ENCODE measurements at regions not wholly inside any gene's neighbourhood (a gene's known extent, or its start where the extent isn't known, plus 50 kb on each side); places are given as distances from the start of the nearest gene placed in this dataset.

GRCh38 chr18:24975496-24976372 lies 376.2 kb downstream of the ZNF521 start:
- WGBS, 2 donors (ENCODE audit: extremely low coverage in 2 of 2, insufficient read length in 2 of 2, insufficient replicate concordance in 1 of 2): no CpG with 5 or more reads among the region's 6 CpGs

GRCh38 chr18:24976502-24976901 lies 375.5 kb downstream of the ZNF521 start:
- H3K9me3 ChIP-seq (replicated peaks in 1 of 2; ENCODE audit: control insufficient read depth in 2 of 2, insufficient read depth in 1 of 2, low read depth in 1 of 2, low read length in 2 of 2): peaks cover 0 to 2% of the 10 kb centered on the region in 2 donors
- H3K9ac ChIP-seq (ENCODE audit: low read depth, low read length, poor library complexity): no peak overlapping the region
- no peak overlapping the region for H2AK5ac ChIP-seq (ENCODE audit: low read depth, low read length)
- no peak overlapping the region for H3K23ac ChIP-seq (ENCODE audit: low read depth, low read length, poor library complexity)
- H2BK5ac ChIP-seq (ENCODE audit: low read length): no peak overlapping the region
- no peak overlapping the region for H3K4me2 ChIP-seq (ENCODE audit: insufficient read depth, low read length, poor library complexity, severe bottlenecking)
- H3K27me3 ChIP-seq (ENCODE audit: control insufficient read depth in 3 of 3, insufficient read depth in 3 of 3, low read depth in 1 of 3, low read length in 3 of 3): peaks cover 0 to 2% (median 0%) of the 10 kb centered on the region in 3 experiments
- no peak overlapping the region for H3K4me3 ChIP-seq (ENCODE audit: low read length in 2 of 2)
- no CpG with 5 or more reads among the region's 4 CpGs for WGBS, 2 donors (ENCODE audit: extremely low coverage in 2 of 2, insufficient read length in 2 of 2, insufficient replicate concordance in 1 of 2)
- no peak overlapping the region for H3K4ac ChIP-seq (ENCODE audit: low read length)
- H3K36me3 ChIP-seq (replicated peaks in 1 of 2; ENCODE audit: control insufficient read depth in 2 of 2, insufficient read depth in 2 of 2, low read length in 2 of 2): no peaks in the 10 kb centered on the region
- no peak overlapping the region for H2BK15ac ChIP-seq (ENCODE audit: low read length)
- no peak overlapping the region for H2AFZ ChIP-seq (ENCODE audit: low read length)
- no peak overlapping the region for H4K91ac ChIP-seq (ENCODE audit: low read depth, low read length, poor library complexity)
- H3K18ac ChIP-seq (ENCODE audit: low read length): no peak overlapping the region
- H2BK12ac ChIP-seq (ENCODE audit: low read length): no peak overlapping the region
- H2BK120ac ChIP-seq (ENCODE audit: low read depth, low read length): no peak overlapping the region
- no peak overlapping the region for H4K8ac ChIP-seq (ENCODE audit: low read depth, low read length)
- DNase-seq (ENCODE audit: low spot score): no peak
- H3K27ac ChIP-seq (replicated peaks; ENCODE audit: low read length): no peak overlapping the region
- no peak overlapping the region for H3K14ac ChIP-seq (ENCODE audit: low read length)
- peaks cover 6% of the 10 kb centered on the region in 2 donors for H3K4me1 ChIP-seq (ENCODE audit: control insufficient read depth in 2 of 2, insufficient read depth in 1 of 2, low read depth in 1 of 2, low read length in 2 of 2)
- no peaks in the 10 kb centered on the region for H3K79me1 ChIP-seq (ENCODE audit: low read depth, low read length)

More at GRCh38 chr18:24975496-24976372, 376.2 kb downstream of the ZNF521 start:
- Histone ChIP-seq H3K4me2 (ENCODE audit: insufficient read depth, low read length, poor library complexity, severe bottlenecking) (no peak overlapping the region), H3K9me3 (replicated peaks in 1 of 2; ENCODE audit: control insufficient read depth in 2 of 2, insufficient read depth in 1 of 2, low read depth in 1 of 2, low read length in 2 of 2) (peaks cover 0 to 2% of the 10 kb centered on the region in 2 donors), H2AK5ac (ENCODE audit: low read depth, low read length) (no peak overlapping the region), H3K14ac (ENCODE audit: low read length) (no peak overlapping the region), H2BK120ac (ENCODE audit: low read depth, low read length) (no peak overlapping the region), H3K36me3 (replicated peaks in 1 of 2; ENCODE audit: control insufficient read depth in 2 of 2, insufficient read depth in 2 of 2, low read length in 2 of 2) (no peaks in the 10 kb centered on the region), H3K23ac (ENCODE audit: low read depth, low read length, poor library complexity) (no peak overlapping the region), H2BK12ac (ENCODE audit: low read length) (no peak overlapping the region), H2BK15ac (ENCODE audit: low read length) (no peak overlapping the region), H3K27me3 (ENCODE audit: control insufficient read depth in 3 of 3, insufficient read depth in 3 of 3, low read depth in 1 of 3, low read length in 3 of 3) (no peaks in the 10 kb centered on the region), H4K8ac (ENCODE audit: low read depth, low read length) (no peak overlapping the region), H3K4me3 (ENCODE audit: low read length in 2 of 2) (no peak overlapping the region), H3K4ac (ENCODE audit: low read length) (no peak overlapping the region), H3K27ac (replicated peaks; ENCODE audit: low read length) (no peak overlapping the region), H2BK5ac (ENCODE audit: low read length) (no peak overlapping the region), H3K18ac (ENCODE audit: low read length) (no peak overlapping the region), H4K91ac (ENCODE audit: low read depth, low read length, poor library complexity) (no peak overlapping the region), H3K4me1 (ENCODE audit: control insufficient read depth in 2 of 2, insufficient read depth in 1 of 2, low read depth in 1 of 2, low read length in 2 of 2) (peaks cover 6% of the 10 kb centered on the region in 2 donors), H2AFZ (ENCODE audit: low read length) (no peak overlapping the region), H3K9ac (ENCODE audit: low read depth, low read length, poor library complexity) (no peak overlapping the region), H3K79me1 (ENCODE audit: low read depth, low read length) (no peaks in the 10 kb centered on the region)
- DNase-seq (ENCODE audit: low spot score): no peak

GRCh38 chr18:24979235-24979634 lies 372.7 kb downstream of the ZNF521 start:
- H3K36me3 ChIP-seq (replicated peaks in 1 of 2; ENCODE audit: control insufficient read depth in 2 of 2, insufficient read depth in 2 of 2, low read length in 2 of 2): no peaks in the 10 kb centered on the region
- no peak overlapping the region for H3K4ac ChIP-seq (ENCODE audit: low read length)
- H2BK12ac ChIP-seq (ENCODE audit: low read length): no peak overlapping the region
- H3K4me3 ChIP-seq (ENCODE audit: low read length in 2 of 2): no peak overlapping the region
- H2BK15ac ChIP-seq (ENCODE audit: low read length): no peak overlapping the region
- no peak overlapping the region for H2AK5ac ChIP-seq (ENCODE audit: low read depth, low read length)
- no peaks in the 10 kb centered on the region for H3K9me3 ChIP-seq (replicated peaks in 1 of 2; ENCODE audit: control insufficient read depth in 2 of 2, insufficient read depth in 1 of 2, low read depth in 1 of 2, low read length in 2 of 2)
- H3K14ac ChIP-seq (ENCODE audit: low read length): no peak overlapping the region
- no peak overlapping the region for H3K23ac ChIP-seq (ENCODE audit: low read depth, low read length, poor library complexity)
- no peak overlapping the region for H2BK120ac ChIP-seq (ENCODE audit: low read depth, low read length)
- no peak overlapping the region for H3K9ac ChIP-seq (ENCODE audit: low read depth, low read length, poor library complexity)
- H3K27ac ChIP-seq (replicated peaks; ENCODE audit: low read length): no peak overlapping the region
- H2AFZ ChIP-seq (ENCODE audit: low read length): peak overlapping the region; percentile 19
- H2BK5ac ChIP-seq (ENCODE audit: low read length): no peak overlapping the region
- peaks cover 0 to 2% (median 0%) of the 10 kb centered on the region in 3 experiments for H3K27me3 ChIP-seq (ENCODE audit: control insufficient read depth in 3 of 3, insufficient read depth in 3 of 3, low read depth in 1 of 3, low read length in 3 of 3)
- H4K91ac ChIP-seq (ENCODE audit: low read depth, low read length, poor library complexity): no peak overlapping the region
- H3K4me2 ChIP-seq (ENCODE audit: insufficient read depth, low read length, poor library complexity, severe bottlenecking): no peak overlapping the region
- WGBS, 2 donors (ENCODE audit: extremely low coverage in 2 of 2, insufficient read length in 2 of 2, insufficient replicate concordance in 1 of 2): no CpG with 5 or more reads among the region's 4 CpGs
- no peak overlapping the region for H4K8ac ChIP-seq (ENCODE audit: low read depth, low read length)
- H3K18ac ChIP-seq (ENCODE audit: low read length): peak overlapping the region; percentile 4
- H3K4me1 ChIP-seq (ENCODE audit: control insufficient read depth in 2 of 2, insufficient read depth in 1 of 2, low read depth in 1 of 2, low read length in 2 of 2): peaks cover 11 to 25% of the 10 kb centered on the region in 2 donors
- no peaks in the 10 kb centered on the region for H3K79me1 ChIP-seq (ENCODE audit: low read depth, low read length)
- no peak for DNase-seq (ENCODE audit: low spot score)

- Histone ChIP-seq H3K79me1 (ENCODE audit: low read depth, low read length) (no peaks in the 10 kb centered on the region), H4K91ac (ENCODE audit: low read depth, low read length, poor library complexity) (no peak overlapping the region), H3K36me3 (replicated peaks in 1 of 2; ENCODE audit: control insufficient read depth in 2 of 2, insufficient read depth in 2 of 2, low read length in 2 of 2) (no peaks in the 10 kb centered on the region), H3K18ac (ENCODE audit: low read length) (no peak overlapping the region), H2BK12ac (ENCODE audit: low read length) (no peak overlapping the region), H2BK15ac (ENCODE audit: low read length) (no peak overlapping the region), H3K4me2 (ENCODE audit: insufficient read depth, low read length, poor library complexity, severe bottlenecking) (no peak overlapping the region), H2BK5ac (ENCODE audit: low read length) (no peak overlapping the region), H2BK120ac (ENCODE audit: low read depth, low read length) (no peak overlapping the region), H3K27me3 (ENCODE audit: control insufficient read depth in 3 of 3, insufficient read depth in 3 of 3, low read depth in 1 of 3, low read length in 3 of 3) (peaks cover 0 to 2% (median 0%) of the 10 kb centered on the region in 3 experiments), H3K23ac (ENCODE audit: low read depth, low read length, poor library complexity) (no peak overlapping the region), H3K9me3 (replicated peaks in 1 of 2; ENCODE audit: control insufficient read depth in 2 of 2, insufficient read depth in 1 of 2, low read depth in 1 of 2, low read length in 2 of 2) (no peaks in the 10 kb centered on the region), H3K27ac (replicated peaks; ENCODE audit: low read length) (no peak overlapping the region), H3K14ac (ENCODE audit: low read length) (no peak overlapping the region), H3K4ac (ENCODE audit: low read length) (no peak overlapping the region), H4K8ac (ENCODE audit: low read depth, low read length) (no peak overlapping the region), H3K4me3 (ENCODE audit: low read length in 2 of 2) (no peak overlapping the region), H3K9ac (ENCODE audit: low read depth, low read length, poor library complexity) (no peak overlapping the region), H2AK5ac (ENCODE audit: low read depth, low read length) (no peak overlapping the region), H3K4me1 (ENCODE audit: control insufficient read depth in 2 of 2, insufficient read depth in 1 of 2, low read depth in 1 of 2, low read length in 2 of 2) (peaks cover 18 to 41% of the 10 kb centered on the region in 2 donors), H2AFZ (ENCODE audit: low read length) (peak overlapping the region; percentile 39)
- WGBS, 2 donors (ENCODE audit: extremely low coverage in 2 of 2, insufficient read length in 2 of 2, insufficient replicate concordance in 1 of 2): no CpG with 5 or more reads among the region's 2 CpGs
- no peak for DNase-seq (ENCODE audit: low spot score)
Observed at GRCh38 chr18:24982831-24983230, 369.1 kb downstream of the ZNF521 start.
